Mesothelial cell of epicardium (in vitro differentiated cells): ENCODE measurements at regions not wholly inside any gene's neighbourhood (a gene's known extent, or its start where the extent isn't known, plus 50 kb on each side); places are given as distances from the start of the nearest gene placed in this dataset.

Source experiments
- DNase-seq, 2 experiments: peaks; one replicate each; pipeline ENCODE4 v3.0.0; 2021; ENCODE audit warnings: low spot score in 2 of 2; ENCODE audit not compliant: unreplicated experiment in 2 of 2
- H3K27ac Mint-ChIP-seq: 2 replicates; pipeline ENCODE4 v1.8.0; 2021; ENCODE audit warnings: mixed read lengths
- H3K27me3 Mint-ChIP-seq: 2 replicates; pipeline ENCODE4 v1.8.0; 2021; ENCODE audit warnings: low read depth, mixed read lengths
- H3K36me3 Mint-ChIP-seq: 2 replicates; pipeline ENCODE4 v1.8.0; 2021; ENCODE audit warnings: mixed read lengths
- H3K4me1 Mint-ChIP-seq: 2 replicates; pipeline ENCODE4 v1.8.0; 2021; ENCODE audit warnings: mixed read lengths
- H3K4me3 Mint-ChIP-seq: 2 replicates; pipeline ENCODE4 v1.8.0; 2021; ENCODE audit warnings: mild to moderate bottlenecking, moderate library complexity, mixed read lengths
- H3K9me3 Mint-ChIP-seq: 2 replicates; pipeline ENCODE4 v1.8.0; 2021; ENCODE audit warnings: mixed read lengths
- TF ChIP-seq, protein P1 (sequence below): fragments of 200-600 bp; sonication (generic); IDR thresholded peaks from one replicate; pipeline ENCODE4 v1.5.0; 2021; ENCODE audit warnings: antibody characterized with exemption; ENCODE audit not compliant: unreplicated experiment

- H3K4me1 Mint-ChIP-seq: peaks cover 20% of the 10 kb centered on the region
- no peaks in the 10 kb centered on the region for H3K36me3 Mint-ChIP-seq
- H3K27ac Mint-ChIP-seq: peak overlapping the region; percentile 11
- peaks cover 18% of the 10 kb centered on the region for H3K9me3 Mint-ChIP-seq
- no peaks in the 10 kb centered on the region for H3K27me3 Mint-ChIP-seq
- no peak overlapping the region for H3K4me3 Mint-ChIP-seq
- no peak for DNase-seq
- TF ChIP-seq, protein P1, sequence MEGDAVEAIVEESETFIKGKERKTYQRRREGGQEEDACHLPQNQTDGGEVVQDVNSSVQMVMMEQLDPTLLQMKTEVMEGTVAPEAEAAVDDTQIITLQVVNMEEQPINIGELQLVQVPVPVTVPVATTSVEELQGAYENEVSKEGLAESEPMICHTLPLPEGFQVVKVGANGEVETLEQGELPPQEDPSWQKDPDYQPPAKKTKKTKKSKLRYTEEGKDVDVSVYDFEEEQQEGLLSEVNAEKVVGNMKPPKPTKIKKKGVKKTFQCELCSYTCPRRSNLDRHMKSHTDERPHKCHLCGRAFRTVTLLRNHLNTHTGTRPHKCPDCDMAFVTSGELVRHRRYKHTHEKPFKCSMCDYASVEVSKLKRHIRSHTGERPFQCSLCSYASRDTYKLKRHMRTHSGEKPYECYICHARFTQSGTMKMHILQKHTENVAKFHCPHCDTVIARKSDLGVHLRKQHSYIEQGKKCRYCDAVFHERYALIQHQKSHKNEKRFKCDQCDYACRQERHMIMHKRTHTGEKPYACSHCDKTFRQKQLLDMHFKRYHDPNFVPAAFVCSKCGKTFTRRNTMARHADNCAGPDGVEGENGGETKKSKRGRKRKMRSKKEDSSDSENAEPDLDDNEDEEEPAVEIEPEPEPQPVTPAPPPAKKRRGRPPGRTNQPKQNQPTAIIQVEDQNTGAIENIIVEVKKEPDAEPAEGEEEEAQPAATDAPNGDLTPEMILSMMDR: no peak
These were observed 322.8 kb upstream of the ANKRD30A start for GRCh38 chr10:36802490-36803153.

- no peak overlapping the region for H3K27ac Mint-ChIP-seq
- H3K4me1 Mint-ChIP-seq: peaks cover 20% of the 10 kb centered on the region
- no peak for DNase-seq
- H3K4me3 Mint-ChIP-seq: no peak overlapping the region
- no peaks in the 10 kb centered on the region for H3K36me3 Mint-ChIP-seq
- no peaks in the 10 kb centered on the region for H3K27me3 Mint-ChIP-seq
- TF ChIP-seq, protein P1: no peak
- peaks cover 18% of the 10 kb centered on the region for H3K9me3 Mint-ChIP-seq
These were observed 323.7 kb upstream of the ANKRD30A start for GRCh38 chr10:36801660-36802059.

GRCh38 chr10:36794981-36795380 lies 330.4 kb upstream of the ANKRD30A start:
- H3K4me1 Mint-ChIP-seq: no peaks in the 10 kb centered on the region
- H3K27me3 Mint-ChIP-seq: no peaks in the 10 kb centered on the region
- peaks cover 6% of the 10 kb centered on the region for H3K9me3 Mint-ChIP-seq
- TF ChIP-seq, protein P1: no peak
- no peaks in the 10 kb centered on the region for H3K36me3 Mint-ChIP-seq
- no peak overlapping the region for H3K4me3 Mint-ChIP-seq
- no peak for DNase-seq
- no peak overlapping the region for H3K27ac Mint-ChIP-seq

GRCh38 chr10:36789974-36790373 lies 335.4 kb upstream of the ANKRD30A start:
- no peak overlapping the region for H3K4me3 Mint-ChIP-seq
- peaks cover 2% of the 10 kb centered on the region for H3K27me3 Mint-ChIP-seq
- no peaks in the 10 kb centered on the region for H3K4me1 Mint-ChIP-seq
- H3K9me3 Mint-ChIP-seq: no peaks in the 10 kb centered on the region
- TF ChIP-seq, protein P1: no peak
- no peak overlapping the region for H3K27ac Mint-ChIP-seq
- DNase-seq: no peak
- H3K36me3 Mint-ChIP-seq: no peaks in the 10 kb centered on the region

GRCh38 chr10:36788152-36788551 lies 337.2 kb upstream of the ANKRD30A start:
- Mint-ChIP-seq H3K9me3 (no peaks in the 10 kb centered on the region), H3K27ac (no peak overlapping the region), H3K4me3 (no peak overlapping the region), H3K27me3 (peaks cover 2% of the 10 kb centered on the region), H3K4me1 (no peaks in the 10 kb centered on the region), H3K36me3 (no peaks in the 10 kb centered on the region)
- TF ChIP-seq, protein P1: no peak
- no peak for DNase-seq

GRCh38 chr10:36783400-36783799 lies 342.0 kb upstream of the ANKRD30A start:
- DNase-seq: no peak
- TF ChIP-seq, protein P1: no peak
- Mint-ChIP-seq H3K27me3 (peaks cover 12% of the 10 kb centered on the region), H3K9me3 (no peaks in the 10 kb centered on the region), H3K36me3 (no peaks in the 10 kb centered on the region), H3K27ac (no peak overlapping the region), H3K4me1 (peaks cover 6% of the 10 kb centered on the region), H3K4me3 (no peak overlapping the region)
